ENCODE measurements at regions not wholly inside any gene's neighbourhood (a gene's known extent, or its start where the extent isn't known, plus 50 kb on each side); places are given as distances from the start of the nearest gene placed in this dataset.

DNA sequence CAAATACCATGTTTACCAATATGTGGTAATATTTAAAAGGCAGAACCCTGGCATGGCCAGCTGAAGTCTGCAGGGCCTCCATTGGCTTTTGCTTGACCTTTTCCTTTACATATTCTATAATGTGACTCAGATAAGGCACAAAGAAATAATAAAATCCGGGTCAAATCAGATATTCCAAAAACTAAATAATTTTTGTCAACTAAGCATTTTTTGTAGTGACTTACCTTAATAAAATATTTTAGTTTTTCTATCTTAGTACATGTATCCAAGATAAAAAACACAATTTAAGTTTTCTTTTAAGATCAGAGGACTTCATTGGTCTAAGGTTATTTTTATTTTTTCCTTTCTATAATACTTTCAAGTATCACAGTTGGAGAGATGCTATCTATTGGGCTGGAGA is 179.4 kb upstream of the ADAMTS5 start:
- DNase-seq (ENCODE audit: extremely low read depth in 1 of 2, low read depth in 1 of 2), result no peak

DNA sequence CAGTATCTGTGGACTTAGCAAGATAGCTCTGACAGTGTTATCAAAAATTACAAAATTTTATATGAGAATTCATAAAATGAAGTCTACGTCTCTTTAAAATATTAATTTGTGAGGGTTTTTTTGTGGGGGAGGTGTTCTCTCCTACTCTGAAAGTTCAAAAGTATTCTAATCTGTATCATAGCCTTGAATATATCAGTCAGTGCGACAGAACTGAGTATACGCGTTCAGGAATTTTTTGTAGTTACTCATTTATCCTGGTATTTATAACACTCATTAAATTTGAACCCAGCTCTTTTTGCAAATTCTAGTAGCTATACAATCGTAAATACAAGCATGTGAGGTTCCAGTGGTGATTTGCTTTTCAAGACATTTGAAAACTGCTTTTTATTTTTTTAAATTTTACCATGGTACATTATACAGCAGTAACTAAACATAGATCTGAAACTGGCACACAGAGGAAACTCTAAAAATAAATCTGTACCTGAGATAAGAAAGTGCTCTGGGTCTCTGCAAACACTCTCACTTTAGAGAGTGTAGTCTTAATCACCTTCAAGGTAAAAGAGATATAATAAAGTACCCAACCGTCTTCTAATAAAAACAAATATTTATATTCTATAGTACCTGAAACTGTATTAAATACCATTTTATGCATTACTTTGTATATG is 178.4 kb upstream of the ADAMTS5 start:
- no peak for DNase-seq (ENCODE audit: extremely low read depth in 1 of 2, low read depth in 1 of 2)

DNA sequence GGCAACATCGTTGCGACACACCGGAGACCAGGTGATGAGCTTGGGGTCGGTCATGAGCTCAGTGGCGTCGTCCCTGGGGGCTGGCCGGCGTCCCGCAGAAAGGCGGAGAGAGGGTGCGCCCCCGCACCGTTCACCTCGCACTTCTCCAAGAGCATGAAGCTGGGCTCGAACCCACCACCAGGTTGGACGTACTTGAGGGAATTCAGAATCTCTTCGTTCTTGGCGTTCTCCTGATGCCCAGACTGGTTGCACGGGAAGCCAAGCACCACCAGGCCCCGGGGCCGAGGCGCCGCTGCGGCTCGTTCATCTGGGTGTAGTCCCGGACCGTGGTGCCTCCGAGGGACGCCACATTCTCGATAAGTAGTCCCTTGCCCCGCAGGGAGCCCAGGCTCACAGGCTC is 176.6 kb upstream of the ADAMTS5 start:
- no peak for DNase-seq (ENCODE audit: extremely low read depth in 1 of 2, low read depth in 1 of 2)

DNA sequence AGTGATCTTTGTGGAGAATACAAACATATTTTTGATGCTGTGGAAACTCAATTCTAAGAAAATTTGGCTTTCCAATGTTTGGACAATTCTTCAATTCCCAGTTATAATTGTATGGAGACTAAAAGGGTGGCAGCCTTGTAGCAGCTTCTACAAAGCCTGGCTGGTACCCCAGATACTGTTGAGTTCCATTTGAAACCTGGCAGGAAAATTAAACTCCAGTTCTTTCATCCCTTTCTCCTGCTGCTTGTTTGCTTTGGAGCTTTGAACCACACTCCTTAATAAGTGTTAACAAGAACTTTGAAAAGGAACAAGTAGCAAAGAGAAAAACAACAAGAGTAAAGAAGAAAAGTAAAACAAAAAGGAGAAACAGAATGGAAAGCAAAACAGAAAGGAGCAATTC is 172.6 kb upstream of the ADAMTS5 start:
- DNase-seq (ENCODE audit: extremely low read depth in 1 of 2, low read depth in 1 of 2), result no peak

DNA sequence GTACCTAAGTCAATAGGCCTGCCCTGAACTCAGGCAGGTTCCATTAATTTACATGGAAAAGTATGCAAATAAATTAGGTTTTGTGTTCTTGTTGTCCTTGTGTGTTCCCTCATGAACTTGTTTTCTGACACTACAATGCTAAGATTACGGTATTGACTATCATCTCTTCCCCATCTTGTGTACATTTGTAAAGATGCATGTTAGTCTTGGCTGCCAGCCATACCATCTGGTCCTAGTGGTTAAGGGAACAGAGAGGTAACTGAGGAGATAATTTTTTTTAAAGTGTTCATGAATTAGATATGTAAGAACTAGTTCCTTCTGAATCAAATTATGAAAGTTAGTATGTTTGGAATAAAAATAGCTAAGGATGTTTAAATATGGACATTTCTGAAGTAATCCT is 167.6 kb upstream of the ADAMTS5 start:
- DNase-seq (ENCODE audit: extremely low read depth in 1 of 2, low read depth in 1 of 2), result no peak

DNA sequence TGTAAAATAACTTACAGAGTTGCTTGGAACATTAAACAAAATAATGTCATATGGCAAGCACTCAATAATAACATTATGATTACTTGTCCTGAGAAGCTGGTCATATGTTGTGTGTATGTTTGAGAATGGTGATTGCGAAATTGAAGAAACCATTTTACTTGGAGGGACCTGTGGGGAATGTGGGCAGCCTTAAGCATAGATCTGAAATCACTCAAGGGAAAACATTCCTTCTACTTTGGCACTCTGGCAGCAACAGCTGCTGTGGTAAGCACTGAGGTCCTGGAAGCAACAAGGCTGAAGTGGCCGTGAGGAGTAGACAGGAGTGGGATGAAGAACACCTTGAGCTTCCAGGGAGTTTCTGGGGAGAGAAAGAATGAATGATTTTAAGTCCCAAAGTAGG is 165.4 kb upstream of the ADAMTS5 start:
- no peak for DNase-seq (ENCODE audit: extremely low read depth in 1 of 2, low read depth in 1 of 2)

DNA sequence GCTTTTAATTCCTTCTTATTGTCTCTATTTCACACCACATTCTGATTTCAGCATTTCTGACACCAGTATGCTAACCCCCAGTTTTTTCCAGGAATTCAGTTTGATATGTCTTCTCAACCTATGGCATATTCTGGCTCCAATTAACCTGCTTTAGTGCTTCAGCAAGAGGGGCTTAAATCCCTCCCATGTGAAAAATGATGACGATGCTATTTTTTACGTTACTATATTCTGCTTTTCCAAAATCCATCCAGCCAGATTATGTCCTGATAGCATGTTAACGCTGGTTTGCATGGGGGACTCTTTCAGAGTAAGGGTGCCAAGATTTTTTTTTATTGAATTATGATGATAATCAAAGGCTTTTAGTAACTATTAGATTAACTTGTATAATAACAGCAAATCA is 163.3 kb upstream of the ADAMTS5 start:
- DNase-seq (ENCODE audit: extremely low read depth in 1 of 2, low read depth in 1 of 2), result no peak

DNA sequence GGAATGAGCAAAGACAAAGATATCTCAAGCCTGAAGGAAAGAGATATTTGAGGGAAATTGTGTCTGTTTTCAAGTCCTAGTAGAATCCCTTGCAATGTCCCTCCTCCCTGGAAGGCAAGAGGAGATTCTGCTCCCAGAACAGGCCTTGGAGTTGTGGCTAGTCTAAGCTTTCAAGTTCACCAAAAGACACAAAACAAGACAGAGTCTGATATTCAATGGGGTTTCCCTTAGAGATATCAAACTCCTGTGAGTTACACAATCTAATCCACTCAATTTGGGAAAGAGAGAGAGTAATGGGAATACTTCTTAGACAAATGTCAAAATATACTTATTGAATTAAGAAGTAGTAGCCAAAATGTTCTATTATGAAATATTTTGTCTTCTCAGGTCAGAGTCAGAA is 162.8 kb upstream of the ADAMTS5 start:
- no peak for DNase-seq (ENCODE audit: extremely low read depth in 1 of 2, low read depth in 1 of 2)

DNA sequence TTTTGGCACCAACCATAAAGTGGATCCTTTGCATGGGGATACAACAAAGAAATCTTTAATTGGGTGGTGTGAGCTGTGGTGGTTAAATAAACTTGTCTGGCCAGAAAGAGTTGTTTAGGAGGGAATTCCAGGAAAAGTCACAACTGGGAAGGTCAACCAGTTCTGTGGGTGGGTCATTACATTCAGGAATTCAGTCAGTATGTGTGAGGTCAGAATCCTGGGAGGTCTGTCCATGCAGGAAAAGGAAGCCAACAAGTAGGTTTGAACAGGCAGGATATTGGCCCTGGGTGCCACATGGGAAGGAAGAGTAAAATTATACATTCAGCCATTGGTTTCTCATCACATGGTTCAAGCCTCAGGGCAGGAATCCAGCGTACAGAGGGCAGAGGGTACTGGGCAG is 162.3 kb upstream of the ADAMTS5 start:
- no peak for DNase-seq (ENCODE audit: extremely low read depth in 1 of 2, low read depth in 1 of 2)

DNA sequence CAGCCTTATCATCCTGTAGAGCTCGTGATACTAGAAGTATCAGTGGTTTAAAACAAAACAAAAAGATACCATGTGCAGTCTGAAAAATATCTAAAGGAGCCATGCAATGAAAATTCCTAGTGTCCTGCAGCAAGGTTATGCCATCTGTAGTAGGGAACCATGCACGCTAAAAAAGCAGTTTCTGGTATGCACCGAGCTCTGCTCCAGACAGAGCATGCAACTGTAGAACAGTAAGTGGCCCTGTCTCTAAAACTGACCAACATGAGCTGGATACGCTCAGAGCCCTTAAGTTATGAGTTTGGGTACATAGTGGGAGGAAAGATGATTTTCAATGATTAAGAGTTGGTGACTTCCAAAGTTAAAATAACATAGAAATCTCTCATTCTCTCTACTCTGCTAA is 159.3 kb upstream of the ADAMTS5 start:
- no peak for DNase-seq (ENCODE audit: extremely low read depth in 1 of 2, low read depth in 1 of 2)

DNA sequence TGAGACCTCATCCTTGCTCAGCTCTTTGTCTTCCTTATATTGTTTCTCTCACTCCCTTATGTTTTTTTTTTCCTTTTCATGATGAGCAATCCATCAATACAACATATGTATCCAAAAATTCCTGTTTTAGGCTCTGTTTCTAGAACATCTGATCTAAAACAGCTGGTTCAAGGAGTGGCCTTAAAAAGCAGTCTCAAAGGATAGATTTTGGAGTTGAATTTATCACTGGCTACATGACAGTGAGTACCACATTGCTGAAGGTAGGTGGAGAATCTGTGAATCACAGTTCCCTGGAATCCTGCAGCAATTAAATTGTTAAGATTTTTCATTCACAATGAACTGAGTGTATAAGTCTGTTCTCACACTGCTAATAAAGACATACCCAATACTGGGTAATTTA is 155.8 kb upstream of the ADAMTS5 start:
- DNase-seq (ENCODE audit: extremely low read depth in 1 of 2, low read depth in 1 of 2), result no peak

DNA sequence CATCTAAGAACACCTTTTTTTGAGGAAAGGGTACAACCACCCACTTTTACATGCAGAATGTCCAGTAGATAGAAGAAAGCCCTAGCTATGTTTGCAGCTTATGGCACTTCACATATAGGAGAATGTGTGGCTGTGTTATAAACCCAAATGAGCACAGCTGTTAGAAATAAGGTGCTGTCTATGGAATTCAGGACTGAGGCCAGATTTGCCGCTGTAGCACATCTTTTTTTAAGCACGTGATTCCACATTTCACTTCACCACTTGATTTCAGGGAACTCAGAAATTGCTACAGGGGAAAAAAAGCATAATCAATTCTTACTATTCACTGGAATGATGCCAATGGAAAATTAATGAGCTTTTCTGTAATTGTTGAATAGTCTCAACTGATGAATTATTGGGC is 147.2 kb upstream of the ADAMTS5 start:
- no peak for DNase-seq (ENCODE audit: extremely low read depth in 1 of 2, low read depth in 1 of 2)

DNA sequence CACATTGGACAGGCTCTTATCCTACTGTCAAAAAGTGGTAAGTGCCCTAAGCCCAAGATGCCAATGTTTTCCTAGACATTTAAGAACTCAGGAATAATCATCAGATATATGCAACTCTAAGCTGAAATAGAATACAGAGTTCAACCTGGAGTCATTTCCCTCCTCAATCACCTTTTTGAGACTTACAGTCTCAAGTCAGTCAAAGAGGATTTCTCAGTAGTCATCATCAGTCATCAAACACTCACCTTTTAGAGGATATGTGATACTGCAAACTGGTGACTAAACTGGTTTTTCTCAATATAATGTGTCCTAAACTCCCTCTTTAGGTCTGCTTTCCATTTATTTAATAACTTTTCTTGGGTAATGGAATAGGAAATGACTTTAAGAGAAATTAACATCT is 145.3 kb upstream of the ADAMTS5 start:
- no peak for DNase-seq (ENCODE audit: extremely low read depth in 1 of 2, low read depth in 1 of 2)

DNA sequence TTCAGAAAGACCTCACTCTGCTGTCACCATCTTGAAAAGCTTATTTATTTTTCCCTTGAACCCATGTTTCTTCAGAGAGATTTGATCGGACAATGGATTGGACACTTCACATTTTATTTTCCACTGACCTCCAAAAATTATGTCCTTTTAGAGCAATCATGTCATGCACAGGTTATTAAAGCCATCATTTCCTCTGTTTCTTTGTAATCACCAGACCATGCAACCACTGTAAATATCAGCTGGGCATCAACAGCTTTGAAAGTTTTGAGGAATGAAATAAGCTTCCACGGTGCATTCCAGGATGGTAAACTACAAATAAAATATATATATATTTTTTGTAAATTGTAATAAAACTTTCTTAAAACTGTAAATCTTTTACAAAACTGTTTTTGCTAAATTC is 144.1 kb upstream of the ADAMTS5 start:
- no peak for DNase-seq (ENCODE audit: extremely low read depth in 1 of 2, low read depth in 1 of 2)

DNA sequence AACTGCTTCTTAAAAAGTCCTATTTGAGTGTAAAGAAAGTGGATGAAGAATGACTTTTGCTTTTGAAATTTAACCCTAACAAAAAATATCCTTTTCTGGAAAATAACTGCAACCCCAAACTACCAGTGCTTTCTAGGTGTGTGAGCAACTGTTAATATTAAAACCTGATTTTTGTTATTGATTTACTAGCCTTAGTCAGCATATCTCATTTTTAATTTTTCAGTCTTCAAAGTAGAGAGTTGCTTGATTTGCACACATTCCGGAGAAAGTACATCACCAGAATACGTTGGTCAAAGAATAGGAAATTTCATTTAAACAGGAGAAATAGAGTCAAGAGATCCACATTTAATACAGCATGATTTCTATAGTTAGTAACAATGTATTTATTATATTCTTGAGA is 141.8 kb upstream of the ADAMTS5 start:
- DNase-seq (ENCODE audit: extremely low read depth in 1 of 2, low read depth in 1 of 2), result no peak

DNA sequence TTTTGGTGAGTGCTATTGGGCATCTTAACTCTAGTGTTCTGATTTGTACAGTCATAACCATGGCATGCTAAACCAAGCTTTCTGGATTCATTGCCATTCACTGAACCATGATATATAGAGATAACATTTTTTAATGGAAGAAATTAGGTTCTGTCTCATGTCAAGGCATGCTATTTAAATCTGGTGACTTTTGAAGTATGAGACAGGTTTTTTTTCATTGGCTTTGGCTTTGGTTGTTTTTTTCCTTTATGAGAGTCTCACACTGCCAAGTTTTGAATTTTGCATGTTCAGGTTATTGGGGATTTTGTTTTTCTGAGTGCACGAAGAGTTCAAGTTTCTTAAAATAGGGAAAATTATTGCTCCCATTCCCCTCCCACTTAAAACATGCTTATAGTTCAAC is 141.3 kb upstream of the ADAMTS5 start:
- no peak for DNase-seq (ENCODE audit: extremely low read depth in 1 of 2, low read depth in 1 of 2)

DNA sequence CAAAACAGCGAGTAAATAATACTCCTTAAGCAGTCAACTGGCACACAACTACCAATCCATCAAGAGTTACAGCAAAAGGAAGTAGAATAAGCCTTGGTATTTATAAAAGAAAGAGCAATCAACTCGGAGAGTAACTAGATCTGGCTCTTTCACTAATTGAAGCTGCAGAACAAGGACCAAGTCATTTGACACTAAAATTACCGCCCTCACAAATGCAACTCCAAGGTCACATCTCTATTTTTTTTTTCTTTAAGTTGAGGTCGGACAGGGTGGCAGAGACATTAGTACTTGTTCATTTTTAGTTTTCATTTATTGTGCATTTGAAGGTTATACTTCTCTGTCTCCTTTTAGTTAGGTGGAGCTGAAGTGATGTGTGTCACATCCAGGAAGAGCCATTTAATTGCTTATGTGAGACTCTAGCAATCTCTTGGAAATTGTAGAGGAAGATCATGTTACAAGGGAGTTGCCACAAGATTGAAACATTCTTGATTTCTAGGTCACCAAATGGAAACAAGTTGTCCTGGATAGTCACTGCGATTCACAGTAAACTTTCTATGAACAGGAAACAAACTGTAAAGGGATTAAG is 138.1 kb upstream of the ADAMTS5 start:
- no peak for DNase-seq (ENCODE audit: extremely low read depth in 1 of 2, low read depth in 1 of 2)

DNA sequence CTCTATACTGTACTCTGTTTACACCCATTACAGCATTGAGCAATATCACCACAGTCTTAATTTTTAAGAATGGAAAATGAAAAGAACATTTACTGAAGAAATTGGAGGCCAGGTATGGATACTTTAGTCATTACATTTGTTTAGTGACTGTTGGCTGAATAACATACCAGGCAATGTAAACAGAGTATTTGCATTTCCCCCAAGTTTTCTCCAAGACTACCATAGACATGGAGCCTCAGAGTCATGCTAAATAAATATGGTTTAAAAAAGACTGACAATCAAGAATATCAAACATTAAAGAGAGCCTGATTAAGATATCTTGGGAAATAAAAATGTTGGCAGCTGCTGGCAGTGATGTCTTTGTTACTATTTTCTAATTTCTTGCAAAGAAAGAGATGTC is 136.9 kb upstream of the ADAMTS5 start:
- no peak for DNase-seq (ENCODE audit: extremely low read depth in 1 of 2, low read depth in 1 of 2)

DNA sequence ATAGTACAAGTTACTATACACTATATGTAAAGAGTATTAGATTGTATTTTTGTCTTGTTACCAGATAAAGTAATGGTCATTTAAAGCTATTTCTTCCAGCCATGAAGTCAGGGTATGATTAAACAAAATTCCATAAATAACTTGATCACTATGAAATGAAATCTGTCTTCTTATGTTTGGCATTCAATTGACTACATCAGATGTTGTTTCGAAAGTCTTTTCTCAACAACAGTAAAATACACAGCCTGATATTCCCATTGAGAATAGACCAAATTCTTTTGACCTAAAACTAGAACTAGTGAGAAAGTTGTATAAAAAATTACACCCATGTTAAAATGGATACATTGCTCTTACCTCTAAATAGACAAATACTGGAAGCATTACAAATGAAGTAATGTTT is 134.6 kb upstream of the ADAMTS5 start:
- DNase-seq (ENCODE audit: extremely low read depth in 1 of 2, low read depth in 1 of 2), result no peak

DNA sequence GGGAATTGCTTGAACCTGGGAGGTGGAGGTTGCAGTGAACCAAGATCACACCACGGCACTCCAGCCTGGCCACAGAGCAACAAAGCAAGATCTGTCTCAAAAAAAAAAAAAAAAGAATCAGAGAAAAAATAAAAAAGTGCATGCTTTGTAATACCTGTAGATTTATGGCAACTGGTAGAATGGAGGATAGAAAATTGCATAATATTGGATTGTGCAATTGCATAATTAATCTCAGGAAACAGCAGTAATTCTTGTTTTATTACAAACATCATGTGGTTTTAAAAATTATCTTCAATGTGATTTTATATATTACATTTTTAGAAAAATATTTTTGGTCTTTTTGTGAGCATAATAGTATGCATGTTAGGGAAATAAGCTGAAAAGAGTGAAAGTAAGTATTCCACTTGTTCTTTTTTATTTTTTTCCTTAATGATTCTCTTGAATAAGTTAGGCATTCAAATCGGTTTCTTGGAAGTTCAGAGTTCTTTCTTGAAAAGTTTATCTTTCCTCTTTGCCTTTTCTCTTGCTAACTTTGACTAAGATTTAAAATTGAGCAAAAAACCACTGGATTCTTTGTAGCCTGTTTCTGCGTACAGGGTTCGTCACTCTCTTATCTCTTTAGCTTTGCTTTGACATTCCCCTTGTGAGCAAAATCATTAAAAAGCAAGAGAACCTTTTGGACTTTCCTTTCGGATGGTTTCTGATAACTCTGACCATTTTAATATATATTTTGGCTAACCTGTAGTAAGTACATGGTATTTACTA is 127.5 kb upstream of the ADAMTS5 start:
- DNase-seq (ENCODE audit: extremely low read depth in 1 of 2, low read depth in 1 of 2), result no peak

DNA sequence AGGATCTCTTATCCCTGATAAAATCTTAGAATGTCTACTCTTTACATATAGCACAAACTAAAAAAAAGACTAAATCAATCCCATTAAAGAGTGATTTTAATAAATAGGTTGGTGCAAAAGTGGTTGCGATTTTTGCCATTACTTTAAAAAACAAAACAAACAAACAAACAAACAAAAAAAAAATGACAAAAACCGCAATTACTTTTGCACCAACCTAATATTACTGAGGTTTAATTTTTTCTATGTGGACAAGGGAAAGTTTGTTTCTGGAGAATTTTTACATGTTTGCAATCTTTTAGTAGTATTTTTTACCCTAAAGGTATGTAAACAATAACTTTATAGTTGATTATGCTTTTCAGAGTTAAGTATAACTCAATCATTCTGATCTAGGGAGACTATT is 119.7 kb upstream of the ADAMTS5 start:
- no peak for DNase-seq (ENCODE audit: extremely low read depth in 1 of 2, low read depth in 1 of 2)

DNA sequence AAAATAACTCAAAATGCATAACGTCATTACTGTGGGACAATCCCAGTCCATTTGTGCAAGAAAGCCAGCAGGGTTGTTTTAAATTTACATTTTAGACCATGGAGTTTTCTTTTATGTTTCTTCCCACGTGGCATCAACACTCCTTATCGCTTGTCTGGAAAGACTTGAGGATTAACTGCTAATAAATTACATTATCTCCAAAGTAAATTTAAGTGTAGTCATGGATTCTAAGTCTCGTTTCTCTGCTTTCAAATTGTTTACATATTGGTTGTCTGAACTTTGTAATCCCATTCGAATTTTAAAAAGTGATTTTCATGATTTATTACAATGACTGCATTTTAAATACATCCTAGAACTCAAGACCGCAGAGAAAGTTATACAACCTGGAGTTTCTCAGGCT is 119.3 kb upstream of the ADAMTS5 start:
- DNase-seq (ENCODE audit: extremely low read depth in 1 of 2, low read depth in 1 of 2), result no peak

DNA sequence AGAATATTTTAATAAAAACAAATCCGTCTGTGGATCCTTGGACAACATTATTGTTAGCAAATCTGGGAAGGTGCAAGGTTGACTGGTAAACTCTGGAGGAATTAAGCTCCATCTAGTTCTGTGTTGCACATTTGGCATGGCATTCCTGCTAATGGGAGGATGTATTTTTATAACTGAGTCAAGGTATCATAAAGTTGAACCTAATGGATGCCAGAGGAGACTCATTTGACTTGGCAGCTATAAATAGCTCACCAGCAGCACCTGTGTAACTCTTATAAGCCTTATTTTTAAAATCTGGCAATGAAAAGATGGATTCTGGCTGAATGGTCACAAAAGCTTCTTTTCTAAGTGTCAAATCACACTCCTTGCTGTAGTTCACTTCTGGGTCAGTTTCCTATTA is 118.5 kb upstream of the ADAMTS5 start:
- DNase-seq (ENCODE audit: extremely low read depth in 1 of 2, low read depth in 1 of 2), result no peak
